ENCODE measurements at regions not wholly inside any gene's neighbourhood (a gene's known extent, or its start where the extent isn't known, plus 50 kb on each side); places are given as distances from the start of the nearest gene placed in this dataset.

GRCh38 chr3:117645561-117646242, 936.1 kb downstream of the TUSC7 start:
- DNase-seq (ENCODE audit: low read depth), result no peak
- no peak overlapping the region for H3K4me3 ChIP-seq (ENCODE audit: control insufficient read depth, low read depth, low read length)
- TF ChIP-seq CTCF (IDR thresholded peaks at IDR 0.05; ENCODE audit: control insufficient read depth, insufficient read depth, low read depth, low read length, missing control alignments), result no peak

- H3K4me3 ChIP-seq (ENCODE audit: control insufficient read depth, low read depth, low read length), result no peak overlapping the region
- no peak for DNase-seq (ENCODE audit: low read depth)
- TF ChIP-seq CTCF (IDR thresholded peaks at IDR 0.05; ENCODE audit: control insufficient read depth, insufficient read depth, low read depth, low read length, missing control alignments), result no peak
These were observed 937.9 kb downstream of the TUSC7 start for GRCh38 chr3:117647435-117647834.

- no peak for DNase-seq (ENCODE audit: low read depth)
- TF ChIP-seq CTCF (IDR thresholded peaks at IDR 0.05; ENCODE audit: control insufficient read depth, insufficient read depth, low read depth, low read length, missing control alignments), result no peak
- H3K4me3 ChIP-seq (ENCODE audit: control insufficient read depth, low read depth, low read length), result no peak overlapping the region
These were observed 941.7 kb downstream of the TUSC7 start for GRCh38 chr3:117651246-117651645.

GRCh38 chr3:117656391-117656790, 946.8 kb downstream of the TUSC7 start:
- no peak overlapping the region for H3K4me3 ChIP-seq (ENCODE audit: control insufficient read depth, low read depth, low read length)
- no peak for TF ChIP-seq CTCF (IDR thresholded peaks at IDR 0.05; ENCODE audit: control insufficient read depth, insufficient read depth, low read depth, low read length, missing control alignments)
- DNase-seq (ENCODE audit: low read depth), result no peak

- H3K4me3 ChIP-seq (ENCODE audit: control insufficient read depth, low read depth, low read length), result no peak overlapping the region
- TF ChIP-seq CTCF (IDR thresholded peaks at IDR 0.05; ENCODE audit: control insufficient read depth, insufficient read depth, low read depth, low read length, missing control alignments), result no peak
- no peak for DNase-seq (ENCODE audit: low read depth)
These were observed 947.7 kb downstream of the TUSC7 start for GRCh38 chr3:117657278-117657677.

- no peak for TF ChIP-seq CTCF (IDR thresholded peaks at IDR 0.05; ENCODE audit: control insufficient read depth, insufficient read depth, low read depth, low read length, missing control alignments)
- H3K4me3 ChIP-seq (ENCODE audit: control insufficient read depth, low read depth, low read length), result no peak overlapping the region
- DNase-seq (ENCODE audit: low read depth), result no peak
These were observed 951.6 kb downstream of the TUSC7 start for GRCh38 chr3:117660941-117661817.
